ENCODE measurements at regions not wholly inside any gene's neighbourhood (a gene's known extent, or its start where the extent isn't known, plus 50 kb on each side); places are given as distances from the start of the nearest gene placed in this dataset.

DNA sequence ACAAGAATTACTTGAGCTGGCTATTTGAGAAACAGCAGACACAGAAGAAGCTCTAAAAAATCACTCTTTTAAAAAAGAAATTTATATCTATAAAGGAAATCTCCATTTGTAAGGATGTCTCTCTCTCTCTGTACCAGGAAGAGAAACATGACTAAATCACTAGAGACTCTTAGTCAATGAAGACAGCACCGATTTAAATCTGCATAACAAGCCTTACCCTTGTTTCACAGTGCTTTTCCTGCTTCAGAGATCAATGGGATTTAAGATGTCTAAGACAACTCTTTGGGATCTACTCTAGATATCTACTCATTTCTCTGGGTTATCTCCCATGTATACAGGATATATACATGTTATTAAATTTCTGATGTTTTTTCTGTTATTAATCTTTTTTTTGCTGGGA, 359.2 kb upstream of the RND3 start:
- TF ChIP-seq, protein P1, sequence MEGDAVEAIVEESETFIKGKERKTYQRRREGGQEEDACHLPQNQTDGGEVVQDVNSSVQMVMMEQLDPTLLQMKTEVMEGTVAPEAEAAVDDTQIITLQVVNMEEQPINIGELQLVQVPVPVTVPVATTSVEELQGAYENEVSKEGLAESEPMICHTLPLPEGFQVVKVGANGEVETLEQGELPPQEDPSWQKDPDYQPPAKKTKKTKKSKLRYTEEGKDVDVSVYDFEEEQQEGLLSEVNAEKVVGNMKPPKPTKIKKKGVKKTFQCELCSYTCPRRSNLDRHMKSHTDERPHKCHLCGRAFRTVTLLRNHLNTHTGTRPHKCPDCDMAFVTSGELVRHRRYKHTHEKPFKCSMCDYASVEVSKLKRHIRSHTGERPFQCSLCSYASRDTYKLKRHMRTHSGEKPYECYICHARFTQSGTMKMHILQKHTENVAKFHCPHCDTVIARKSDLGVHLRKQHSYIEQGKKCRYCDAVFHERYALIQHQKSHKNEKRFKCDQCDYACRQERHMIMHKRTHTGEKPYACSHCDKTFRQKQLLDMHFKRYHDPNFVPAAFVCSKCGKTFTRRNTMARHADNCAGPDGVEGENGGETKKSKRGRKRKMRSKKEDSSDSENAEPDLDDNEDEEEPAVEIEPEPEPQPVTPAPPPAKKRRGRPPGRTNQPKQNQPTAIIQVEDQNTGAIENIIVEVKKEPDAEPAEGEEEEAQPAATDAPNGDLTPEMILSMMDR (IDR thresholded peaks at IDR 0.05; ENCODE audit: low read depth, low read length, poor library complexity, severe bottlenecking), result no peak
- no peak for TF ChIP-seq EZH2phosphoT487 (IDR thresholded peaks at IDR 0.05; ENCODE audit: borderline replicate concordance, low read length)

Measured in DOHH2 (cell line).